Liver (tissue), 7 donors: ENCODE measurements at regions not wholly inside any gene's neighbourhood (a gene's known extent, or its start where the extent isn't known, plus 50 kb on each side); places are given as distances from the start of the nearest gene placed in this dataset.

Source experiments
- DNase-seq: peaks from one replicate; pipeline ENCODE4 v3.0.0-alpha.2; 2017; ENCODE audit warnings: low spot score
- H3K27ac ChIP-seq, 2 donors: one replicate each; pipeline ENCODE4 v1.7.0; 2013; ENCODE audit warnings: inconsistent platforms in 2 of 2, low read length in 2 of 2, control low read depth in 1 of 2, low read depth in 1 of 2, mild to moderate bottlenecking in 1 of 2
- H3K27me3 ChIP-seq, 4 donors: one replicate each; pipeline versions ENCODE4 v1.6.1 to v1.7.0; 2013; ENCODE audit warnings: low read length in 3 of 4, inconsistent platforms in 1 of 4, mild to moderate bottlenecking in 1 of 4, moderate library complexity in 1 of 4; ENCODE audit not compliant: control insufficient read depth in 4 of 4, insufficient read depth in 4 of 4
- H3K36me3 ChIP-seq, 4 donors: one replicate each; pipeline versions ENCODE4 v1.6.1 to v1.7.0; 2013; ENCODE audit warnings: low read length in 3 of 4, mild to moderate bottlenecking in 3 of 4, low read depth in 1 of 4, moderate library complexity in 1 of 4; ENCODE audit not compliant: control insufficient read depth in 4 of 4, insufficient read depth in 3 of 4
- H3K4me1 ChIP-seq, 4 donors: one replicate each; pipeline versions ENCODE4 v1.6.1 to v1.7.0; 2013; ENCODE audit warnings: low read length in 3 of 4, mild to moderate bottlenecking in 3 of 4, moderate library complexity in 1 of 4; ENCODE audit not compliant: control insufficient read depth in 4 of 4, insufficient read depth in 4 of 4
- H3K4me3 ChIP-seq, 3 donors: one replicate each; pipeline versions ENCODE4 v1.6.1 to v1.7.0; 2013; ENCODE audit warnings: low read length in 3 of 3, control low read depth in 1 of 3, low read depth in 1 of 3, mild to moderate bottlenecking in 1 of 3
- H3K9ac ChIP-seq, 2 donors: one replicate each; pipeline ENCODE4 v1.7.0; 2013; ENCODE audit warnings: low read length in 2 of 2, mild to moderate bottlenecking in 2 of 2, moderate library complexity in 2 of 2, control low read depth in 1 of 2, low read depth in 1 of 2
- H3K9me3 ChIP-seq, 4 donors: one replicate each; pipeline versions ENCODE4 v1.6.1 to v1.7.0; 2013; ENCODE audit warnings: low read length in 3 of 4; ENCODE audit not compliant: control insufficient read depth in 4 of 4
- ATF3 ChIP-seq: IDR thresholded peaks from 2 replicates; pipeline ENCODE4 v1.6.1; 2016; ENCODE audit warnings: antibody characterized with exemption
- EGR1 ChIP-seq, 2 donors: IDR thresholded peaks; 2 replicates each; pipeline ENCODE4 v1.6.1; 2016 to 2018; ENCODE audit warnings: antibody characterized with exemption in 2 of 2, low read depth in 2 of 2
- FOXA1 ChIP-seq: IDR thresholded peaks from 2 replicates; pipeline ENCODE4 v1.6.1; 2016; ENCODE audit warnings: antibody characterized with exemption
- GABPA ChIP-seq, 2 donors: IDR thresholded peaks in 1 of 2; conservative IDR thresholded peaks in 1 of 2; 2 replicates each; pipeline ENCODE4 v1.6.1; 2016; ENCODE audit warnings: antibody characterized with exemption in 2 of 2, mild to moderate bottlenecking in 1 of 2, moderate library complexity in 1 of 2
- HNF4A ChIP-seq, 2 donors: conservative IDR thresholded peaks; 2 replicates each; pipeline ENCODE4 v1.6.1; 2016; ENCODE audit warnings: antibody characterized with exemption in 2 of 2, mild to moderate bottlenecking in 2 of 2
- HNF4G ChIP-seq: IDR thresholded peaks from 2 replicates; pipeline ENCODE4 v1.6.1; 2016; ENCODE audit warnings: antibody characterized with exemption
- MAX ChIP-seq: IDR thresholded peaks from 2 replicates; pipeline ENCODE4 v1.6.1; 2016; ENCODE audit warnings: antibody characterized with exemption
- NR2F2 ChIP-seq: IDR thresholded peaks from 2 replicates; pipeline ENCODE4 v1.6.1; 2016; ENCODE audit warnings: antibody characterized with exemption
- RAD21 ChIP-seq, 2 donors: IDR thresholded peaks; 2 replicates each; pipeline ENCODE4 v1.6.1; 2016; ENCODE audit warnings: antibody characterized with exemption in 2 of 2, mild to moderate bottlenecking in 2 of 2
- REST ChIP-seq: IDR thresholded peaks from 2 replicates; pipeline ENCODE4 v1.6.1; 2016; ENCODE audit warnings: antibody characterized with exemption, mild to moderate bottlenecking
- RXRA ChIP-seq, 2 donors: IDR thresholded peaks; 2 replicates each; pipeline ENCODE4 v1.6.1; 2017 to 2018; ENCODE audit warnings: antibody characterized with exemption in 2 of 2, mild to moderate bottlenecking in 1 of 2
- SP1 ChIP-seq: IDR thresholded peaks from 2 replicates; pipeline ENCODE4 v1.6.1; 2018; ENCODE audit warnings: antibody characterized with exemption, mild to moderate bottlenecking
- TAF1 ChIP-seq: conservative IDR thresholded peaks from 2 replicates; pipeline ENCODE4 v1.6.1; 2016; ENCODE audit warnings: antibody characterized with exemption, mild to moderate bottlenecking
- YY1 ChIP-seq: IDR thresholded peaks from 2 replicates; pipeline ENCODE4 v1.6.1; 2016; ENCODE audit warnings: antibody characterized with exemption, mild to moderate bottlenecking
- ZBTB33 ChIP-seq: IDR thresholded peaks from 2 replicates; pipeline ENCODE4 v1.6.1; 2016; ENCODE audit warnings: antibody characterized with exemption
- WGBS: extraction: QIAGEN DNeasy Blood & Tissue Kit; methylation state at CpG from one replicate; pipeline ENCODE4 v1.1.7; 2013; 5-methylcytosine and 5-hydroxymethylcytosine counted together
- donor health status: healthy.
- donor health status: healthy.
- donor health status: healthy.
- donor health status: healthy.

GRCh38 chr2:51289045-51289444 is 257.1 kb upstream of the NRXN1 start:
- peak; percentile 33 to 41 for TF ChIP-seq RXRA (IDR thresholded peaks at IDR 0.05)
- TF ChIP-seq HNF4A (conservative IDR thresholded peaks at IDR 0.05) = peak; percentile 69 to 78
- TF ChIP-seq ATF3 = no peak
- H3K27me3 ChIP-seq = no peaks in the 10 kb centered on the region
- WGBS = 24% methylated on average over 1 of the region's 1 CpG
- H3K4me1 ChIP-seq = peaks cover 2 to 23% (median 6%) of the 10 kb centered on the region in 4 donors
- no peak overlapping the region for H3K27ac ChIP-seq
- H3K9ac ChIP-seq = no peak overlapping the region
- no peaks in the 10 kb centered on the region for H3K36me3 ChIP-seq
- H3K4me3 ChIP-seq = no peak overlapping the region
- H3K9me3 ChIP-seq = no peaks in the 10 kb centered on the region
- DNase-seq = no peak

GRCh38 chr2:51268191-51268590 is 236.3 kb upstream of the NRXN1 start:
- Histone ChIP-seq H3K9ac (no peak overlapping the region), H3K27me3 (no peaks in the 10 kb centered on the region), H3K9me3 (no peaks in the 10 kb centered on the region), H3K27ac (no peak overlapping the region), H3K36me3 (no peaks in the 10 kb centered on the region), H3K4me3 (no peak overlapping the region), H3K4me1 (no peaks in the 10 kb centered on the region)
- no peak for DNase-seq
- TF ChIP-seq NR2F2 (no peak), ZBTB33 (no peak), RXRA (IDR thresholded peaks at IDR 0.05) (no peak), ATF3 (no peak), EGR1 (IDR thresholded peaks at IDR 0.05; ENCODE audit: low read depth in 2 of 2) (no peak), GABPA (IDR thresholded peaks at IDR 0.05 in 1 of 2, conservative IDR thresholded peaks at IDR 0.05 in 1 of 2) (no peak), FOXA1 (no peak), TAF1 (no peak), REST (no peak), SP1 (no peak), MAX (no peak), YY1 (no peak), HNF4G (no peak), RAD21 (IDR thresholded peaks at IDR 0.05) (no peak)
- 94% methylated on average over 1 of the region's 1 CpG for WGBS
